GM20431 (cell line): ENCODE measurements at regions not wholly inside any gene's neighbourhood (a gene's known extent, or its start where the extent isn't known, plus 50 kb on each side); places are given as distances from the start of the nearest gene placed in this dataset.
"Not testable (repeated sequence)": the region's sequence is repeated elsewhere in the genome, so short reads cannot be mapped to it uniquely, and the experiment has no call there.

Experiments used
- in situ Hi-C: fragments of 300-500 bp; cut with MseI, MboI; formaldehyde crosslinking; loops from one replicate; pipeline ENCODE4 v1.15.0; 2020; ENCODE audit warnings: low sequenced_read_pairs; ENCODE audit not compliant: unreplicated experiment

DNA sequence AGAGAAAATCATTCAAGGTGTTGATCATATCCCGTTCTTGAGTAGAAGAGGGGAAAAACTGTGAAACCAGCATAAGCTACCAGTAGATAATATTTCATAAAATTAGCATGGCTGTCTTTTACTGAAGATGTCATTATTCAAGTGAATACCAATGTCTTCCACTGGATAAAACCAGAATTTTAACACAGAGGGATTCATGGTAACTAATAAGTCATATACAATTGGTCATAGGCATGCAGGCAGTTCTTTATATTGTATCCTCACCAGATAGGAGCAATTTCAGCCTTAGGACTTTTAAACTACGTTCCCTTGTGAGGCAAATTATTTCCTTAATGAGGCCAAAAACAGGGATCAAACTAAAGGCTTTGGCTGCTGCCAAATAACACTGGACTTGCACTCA, 202.3 kb upstream of the PITRM1 start:
- in situ Hi-C loops: no loop called here

DNA sequence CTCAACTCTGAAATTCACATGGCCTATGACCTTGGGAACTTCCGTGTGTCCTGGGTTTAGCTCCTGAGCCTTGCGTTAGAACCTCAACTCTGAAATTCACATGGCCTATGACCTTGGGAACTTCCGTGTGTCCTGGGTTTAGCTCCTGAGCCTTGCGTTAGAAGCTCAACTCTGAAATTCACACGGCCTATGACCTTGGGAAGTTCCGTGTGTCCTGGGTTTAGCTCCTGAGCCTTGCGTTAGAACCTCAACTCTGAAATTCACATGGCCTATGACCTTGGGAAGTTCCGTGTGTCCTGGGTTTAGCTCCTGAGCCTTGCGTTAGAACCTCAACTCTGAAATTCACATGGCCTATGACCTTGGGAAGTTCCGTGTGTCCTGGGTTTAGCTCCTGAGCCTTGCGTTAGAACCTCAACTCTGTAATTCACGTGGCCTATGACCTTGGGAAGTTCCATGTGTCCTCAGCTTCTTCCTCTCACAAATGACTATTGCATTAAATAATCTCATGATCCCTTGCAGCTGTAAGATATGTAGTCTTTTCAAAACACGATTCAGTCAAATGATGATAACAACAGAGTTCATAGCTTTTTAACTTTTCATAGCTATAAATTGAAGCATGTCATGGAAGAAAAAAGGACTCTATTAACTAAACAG, 200.9 kb upstream of the PITRM1 start:
- in situ Hi-C loops: not testable (repeated sequence)

DNA sequence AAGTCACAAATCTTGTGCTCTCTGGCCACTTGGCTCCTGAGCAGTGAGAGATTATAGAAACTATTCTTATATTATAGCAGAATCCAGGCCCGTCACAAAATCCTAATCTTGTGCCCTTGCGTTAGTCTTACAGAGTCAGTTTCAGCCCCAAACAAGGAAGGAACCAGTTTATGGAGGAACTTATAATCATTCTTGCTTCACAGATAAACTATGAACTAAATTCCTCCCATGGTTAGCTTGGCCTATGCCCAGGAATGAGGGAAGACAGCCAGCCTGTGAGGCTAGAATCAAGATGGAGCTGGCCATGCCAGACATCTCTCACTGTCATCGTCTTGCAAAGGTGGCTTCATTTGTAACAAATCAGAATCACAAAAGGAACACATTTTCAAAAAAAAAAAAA, 199.7 kb upstream of the PITRM1 start:
- in situ Hi-C loops: no loop called here

DNA sequence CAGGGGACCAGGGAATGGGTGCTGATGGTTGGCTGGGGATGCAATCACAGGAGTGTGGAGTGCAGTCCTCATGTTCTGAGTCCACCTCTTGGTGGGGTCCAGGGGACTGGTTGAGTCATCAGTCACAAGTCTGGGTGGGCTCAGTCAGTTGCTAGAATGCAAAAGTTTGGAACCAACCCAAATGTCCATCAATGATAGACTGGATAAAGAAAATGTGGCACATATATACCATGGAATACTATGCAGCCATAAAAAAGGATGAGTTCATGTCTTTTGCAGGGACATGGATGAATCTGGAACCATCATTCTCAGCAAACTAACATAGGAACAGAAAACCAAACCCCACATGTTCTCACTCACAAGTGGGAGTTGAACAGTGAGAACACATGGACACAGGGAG, 199.0 kb upstream of the PITRM1 start:
- in situ Hi-C loops: not testable (repeated sequence)

DNA sequence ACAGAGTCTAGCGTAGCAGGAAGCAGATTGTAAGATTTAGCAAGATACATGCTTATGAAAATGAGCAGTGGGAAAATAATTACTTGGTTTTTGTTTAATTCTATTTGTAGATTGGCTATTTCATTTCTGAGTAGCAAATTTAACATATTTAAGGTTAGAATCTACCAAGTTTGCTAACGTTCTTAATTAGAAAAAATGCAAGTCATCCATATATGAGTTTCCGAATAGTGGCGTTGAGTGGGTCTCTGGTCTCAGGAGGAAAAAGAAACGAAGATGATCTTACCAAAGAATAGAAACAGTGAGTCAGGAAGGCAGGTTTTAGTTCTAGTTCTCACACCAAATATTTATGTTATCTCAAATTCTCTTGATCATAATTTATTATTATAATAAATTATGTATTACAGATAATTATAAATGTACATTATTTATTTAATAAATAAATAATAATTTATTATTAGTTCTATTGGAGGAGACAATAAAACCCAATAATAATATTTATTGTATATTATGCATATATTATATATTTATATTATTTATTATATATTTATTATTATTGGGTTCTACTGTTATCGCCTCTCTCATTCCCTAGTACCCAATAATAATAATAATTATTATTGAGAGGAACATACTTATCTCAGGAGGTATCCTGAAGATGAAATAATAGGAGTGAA, 194.3 kb upstream of the PITRM1 start:
- in situ Hi-C loops: no loop called here

DNA sequence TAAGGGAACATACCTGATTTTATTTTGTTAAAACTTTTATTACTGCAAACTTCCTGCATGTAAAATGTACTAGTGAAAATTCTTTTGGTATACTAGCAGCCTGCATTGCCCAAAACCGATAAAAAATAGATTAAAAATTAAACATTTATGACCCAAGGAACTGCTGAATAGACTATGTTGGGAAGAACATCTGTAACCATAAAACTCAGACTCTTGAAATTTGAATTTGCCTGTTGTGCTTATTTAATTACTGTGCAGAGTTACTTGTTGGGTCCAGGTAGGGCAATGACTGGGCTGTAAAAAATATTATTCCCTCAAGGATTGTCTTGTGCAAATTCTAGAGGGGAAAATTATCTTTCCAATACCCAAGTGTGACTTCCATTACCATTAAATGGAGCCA, 193.5 kb upstream of the PITRM1 start:
- in situ Hi-C loops: no loop called here

DNA sequence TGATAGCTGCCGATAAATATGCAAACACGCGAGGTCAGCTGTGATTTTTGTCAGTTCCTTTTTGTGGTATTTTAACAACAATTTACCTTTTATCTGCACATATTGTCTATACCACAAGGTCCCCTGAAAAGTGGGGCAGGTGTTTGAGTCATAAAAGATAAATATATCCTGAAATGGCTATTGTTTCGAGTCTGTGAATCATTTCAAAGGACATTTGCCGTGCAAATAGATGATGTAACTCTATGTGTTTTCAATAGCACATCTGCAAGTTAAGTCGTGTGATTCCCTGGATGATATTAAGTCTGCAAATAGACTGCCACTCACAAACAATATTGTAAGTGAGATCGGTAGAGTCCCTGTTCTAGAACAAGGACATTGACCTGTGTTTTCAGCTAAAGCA, 193.0 kb upstream of the PITRM1 start:
- in situ Hi-C loops: no loop called here

DNA sequence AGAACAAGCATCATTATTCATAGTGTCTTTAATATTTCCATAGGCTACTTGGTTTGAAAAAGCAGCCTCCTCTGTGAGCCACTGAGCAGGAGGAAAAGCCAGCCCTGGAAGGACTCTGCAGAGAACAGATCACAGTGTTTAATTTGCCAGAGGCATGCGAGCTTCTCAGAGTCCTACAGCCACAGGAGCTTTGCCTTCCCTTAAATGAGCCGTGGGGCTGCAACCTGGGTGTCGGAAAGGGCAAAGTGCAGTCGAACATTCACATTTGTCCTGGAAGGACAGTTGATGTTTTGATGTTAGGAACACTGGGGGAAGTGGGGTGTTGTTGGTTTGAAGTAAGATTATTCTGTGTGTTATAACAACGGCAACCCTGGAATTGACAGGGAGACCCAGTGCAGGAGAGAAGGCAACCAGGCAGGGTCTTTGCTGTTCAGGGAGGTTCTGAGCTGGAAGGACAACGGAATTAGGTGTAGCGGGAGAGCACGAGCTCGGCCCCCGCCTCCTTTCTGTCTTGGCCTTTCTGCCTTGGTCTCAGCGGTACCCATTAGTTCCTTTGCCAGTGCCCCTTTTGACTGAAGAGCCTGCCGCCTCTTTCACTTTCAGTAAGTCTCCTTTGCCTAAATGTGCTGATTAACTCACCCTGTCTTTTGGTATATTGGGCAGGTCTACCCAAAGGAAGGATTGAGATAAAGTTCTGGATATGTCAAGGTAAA, 192.3 kb upstream of the PITRM1 start:
- in situ Hi-C loops: no loop called here

DNA sequence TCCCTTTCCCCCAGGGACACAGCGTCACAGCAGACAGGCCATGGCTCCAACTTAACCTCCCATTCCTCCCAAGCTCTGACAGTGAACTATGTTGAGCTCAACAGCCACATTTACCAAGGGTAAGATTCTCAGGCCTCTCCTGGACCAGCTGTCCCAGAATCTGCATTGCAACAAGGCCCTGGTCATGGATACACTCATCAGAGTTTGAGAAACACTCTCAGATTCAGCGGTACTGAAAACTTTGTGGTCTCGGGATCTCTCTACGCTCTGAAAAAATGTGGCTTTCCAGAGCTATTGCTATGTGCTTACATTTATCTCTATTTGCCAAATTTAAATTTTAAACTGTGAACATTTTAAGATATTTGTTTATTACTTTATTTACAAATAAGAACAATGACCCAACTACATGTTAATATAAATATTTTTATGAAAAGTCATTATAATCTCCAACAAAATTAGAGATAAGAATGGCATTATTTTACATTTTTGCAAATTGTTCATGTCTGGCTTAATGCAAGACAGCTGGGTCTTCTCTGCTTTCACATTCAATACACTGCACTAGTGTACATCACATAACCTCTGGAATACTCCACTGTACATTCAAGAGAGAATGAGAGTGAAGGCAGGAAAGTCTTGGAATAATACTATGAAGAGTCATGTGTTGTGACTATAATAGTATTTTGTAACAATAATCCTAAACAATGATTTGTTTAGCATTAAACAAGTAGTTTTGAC, 190.9 kb upstream of the PITRM1 start:
- in situ Hi-C loops: no loop called here

DNA sequence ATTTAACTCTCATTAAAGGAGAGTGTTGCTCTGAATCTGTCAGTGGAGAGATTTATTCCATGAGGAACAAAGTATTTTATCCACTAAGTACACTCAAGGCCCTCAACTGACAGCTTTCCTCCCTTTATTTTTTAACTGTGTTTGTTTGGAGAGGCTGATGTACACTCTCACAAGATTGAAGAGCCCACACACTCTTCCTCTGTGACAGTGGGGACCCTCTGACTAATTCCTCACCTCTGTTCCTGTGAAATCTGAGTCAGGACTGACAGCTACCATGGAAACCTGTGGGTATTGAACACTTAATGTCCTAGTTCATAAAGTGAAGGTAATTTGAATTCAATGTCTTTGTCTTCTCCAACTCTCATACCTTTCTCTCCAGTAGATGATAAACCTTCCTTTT, 189.8 kb upstream of the PITRM1 start:
- in situ Hi-C loops: no loop called here

DNA sequence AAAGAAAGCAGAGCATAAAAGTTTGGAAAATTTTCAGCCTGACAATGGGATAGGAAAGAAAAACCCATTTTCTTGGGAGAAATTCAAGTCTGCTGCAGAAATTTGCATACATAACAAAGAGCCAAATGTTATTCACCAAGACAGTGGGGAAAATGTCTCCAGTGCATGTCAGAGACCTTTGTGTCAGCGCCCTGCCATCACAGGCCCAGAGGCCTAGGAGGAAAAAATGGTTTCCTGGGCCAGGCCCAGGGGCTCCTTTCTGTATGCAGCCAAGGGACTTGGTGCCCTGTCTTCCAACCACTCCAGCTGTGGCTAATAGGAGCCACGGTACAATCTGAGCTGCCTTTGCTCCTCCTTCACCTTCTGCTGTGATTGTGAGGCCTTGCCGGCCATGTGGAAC, 189.1 kb upstream of the PITRM1 start:
- in situ Hi-C loops: no loop called here

DNA sequence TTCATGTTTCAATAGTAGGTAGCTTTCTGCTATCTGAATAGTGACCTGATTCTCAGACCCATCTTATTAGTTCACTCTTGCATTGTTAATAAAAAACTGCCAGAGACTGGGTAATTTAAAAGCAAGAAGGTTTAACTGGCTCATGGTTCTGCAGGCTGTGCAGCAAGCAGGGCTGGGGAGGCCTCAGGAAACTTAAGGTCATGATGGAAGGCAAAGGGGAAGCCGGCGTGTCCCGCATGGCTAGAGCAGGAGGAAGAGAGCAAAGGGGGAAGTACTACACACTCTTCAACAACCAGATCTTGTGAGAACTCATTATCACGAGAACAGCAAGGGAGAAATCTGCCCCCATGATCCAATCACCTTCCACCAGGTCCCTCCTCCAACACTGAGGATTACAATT, 185.2 kb upstream of the PITRM1 start:
- in situ Hi-C loops: no loop called here

DNA sequence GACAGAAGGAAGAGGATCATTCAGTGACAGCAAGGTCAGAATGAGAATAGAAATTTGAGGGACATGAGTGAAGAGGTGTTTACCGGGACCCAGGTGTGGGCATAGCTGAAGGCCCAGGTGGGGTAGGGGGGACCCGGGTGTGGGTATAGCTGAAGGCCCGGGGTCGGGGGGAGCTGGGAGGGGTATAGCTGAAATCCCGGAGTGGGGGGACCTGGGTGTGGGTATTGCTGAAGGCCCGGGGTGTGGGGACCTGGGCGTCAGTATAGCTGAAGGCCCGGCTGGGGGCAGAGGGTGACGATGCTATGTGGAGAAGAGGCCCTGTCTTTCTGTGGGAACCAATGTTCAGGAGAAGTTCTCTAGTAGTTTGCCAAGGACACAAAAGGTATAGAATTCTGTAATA, 183.0 kb upstream of the PITRM1 start:
- in situ Hi-C loops: no loop called here

DNA sequence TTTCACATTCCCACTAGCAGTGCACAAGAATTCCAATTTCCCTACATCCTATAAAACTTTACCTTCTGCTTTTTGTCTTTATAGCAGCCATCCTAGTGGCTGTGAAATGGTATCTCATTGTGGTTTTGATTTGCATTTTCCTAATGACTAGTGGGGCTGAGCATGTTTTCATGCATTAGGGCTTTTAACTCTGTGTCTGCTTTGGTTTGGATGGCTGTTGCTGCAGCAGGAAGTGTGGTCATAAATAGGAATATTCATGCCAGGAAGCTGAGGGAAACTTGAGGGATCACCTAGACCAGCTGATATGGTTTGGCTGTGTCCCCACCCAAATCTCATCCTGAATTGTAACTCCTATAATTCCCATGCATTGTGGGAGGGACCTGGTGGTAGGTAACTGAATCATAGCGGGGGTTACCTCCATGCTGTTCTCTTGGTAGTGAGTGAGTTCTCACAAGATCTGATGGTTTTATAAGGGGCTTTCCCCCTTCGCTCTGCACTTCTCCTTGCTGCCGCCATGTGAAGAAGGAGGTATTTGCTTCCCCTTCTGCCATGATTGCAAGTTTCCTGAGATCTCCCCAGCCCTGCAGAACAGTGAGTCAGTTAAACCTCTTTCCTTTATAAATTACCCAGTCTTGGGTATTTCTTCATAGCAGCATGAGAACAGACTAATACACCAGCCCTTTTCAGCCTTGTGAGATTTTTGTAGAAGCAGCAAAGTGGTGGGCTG, 181.8 kb upstream of the PITRM1 start:
- in situ Hi-C loops: no loop called here

DNA sequence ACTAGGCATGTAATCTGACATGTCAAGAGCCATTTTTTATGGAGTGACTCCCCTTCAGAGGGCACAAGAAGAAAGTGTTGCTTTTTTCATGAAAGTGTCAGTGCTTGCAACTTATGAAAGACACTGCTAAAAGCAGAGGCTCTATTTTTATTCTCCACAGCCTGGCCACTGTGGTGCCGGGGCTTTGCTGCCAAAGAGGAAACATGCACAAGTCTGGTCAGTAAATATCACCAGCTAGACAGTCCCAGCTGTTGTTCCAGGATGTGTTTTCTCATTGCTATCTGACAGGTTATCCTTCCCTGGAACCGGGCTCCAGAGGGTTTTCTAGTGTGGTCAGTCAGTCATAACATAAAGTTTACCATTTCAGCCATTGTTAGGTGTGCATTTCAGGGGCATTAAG, 180.7 kb upstream of the PITRM1 start:
- in situ Hi-C loops: no loop called here

DNA sequence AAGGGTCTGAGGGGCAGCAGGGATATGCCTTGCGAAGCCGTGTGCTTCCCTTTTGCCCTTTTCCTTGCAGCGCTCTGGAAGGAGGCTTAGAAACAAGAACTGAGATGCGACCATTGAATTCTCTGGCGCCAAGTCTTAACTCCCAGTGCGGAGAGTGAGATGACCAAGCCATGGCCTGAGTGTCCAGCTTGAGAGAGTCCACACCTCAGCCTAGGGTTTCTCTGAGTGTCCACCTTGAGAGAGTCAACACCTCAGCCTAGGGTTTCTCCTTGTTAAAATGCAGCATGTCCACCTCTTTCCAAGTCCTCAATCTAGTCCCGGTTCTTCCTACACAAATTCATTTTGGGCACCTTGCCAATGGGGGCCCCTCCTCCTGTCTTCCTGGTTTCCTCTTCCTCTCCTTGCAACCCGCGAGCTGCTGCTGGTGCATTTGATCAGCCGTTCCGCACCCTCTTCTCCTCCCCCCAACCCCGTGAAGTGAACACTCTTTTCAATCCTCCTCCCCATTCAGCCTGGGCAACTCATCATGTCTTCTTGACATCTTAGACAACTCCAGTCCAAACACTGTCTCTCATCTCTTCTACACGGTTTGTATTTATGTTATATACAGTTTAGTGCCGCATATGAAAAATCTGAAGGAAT, 178.2 kb upstream of the PITRM1 start:
- in situ Hi-C loops: no loop called here

DNA sequence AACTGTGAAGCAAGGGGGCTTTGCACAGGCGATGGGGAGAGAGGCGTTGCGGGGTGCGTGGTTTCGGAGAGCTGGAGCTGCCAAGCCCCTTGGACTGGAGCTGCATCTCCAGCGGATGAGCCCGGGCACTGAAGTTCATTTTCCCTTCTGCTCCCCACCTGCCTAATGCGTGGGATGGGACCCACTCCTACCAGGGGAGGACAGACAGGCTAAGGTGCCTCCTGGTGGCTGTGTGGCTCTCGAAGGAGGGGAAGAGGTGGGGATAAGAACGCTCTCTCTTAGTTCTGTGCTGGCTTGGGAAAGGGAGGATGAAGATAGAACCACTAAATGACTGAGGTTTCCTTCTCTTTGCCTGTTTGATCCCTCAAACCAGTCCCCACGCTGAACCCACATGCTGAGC, 177.6 kb upstream of the PITRM1 start:
- in situ Hi-C loops: no loop called here

DNA sequence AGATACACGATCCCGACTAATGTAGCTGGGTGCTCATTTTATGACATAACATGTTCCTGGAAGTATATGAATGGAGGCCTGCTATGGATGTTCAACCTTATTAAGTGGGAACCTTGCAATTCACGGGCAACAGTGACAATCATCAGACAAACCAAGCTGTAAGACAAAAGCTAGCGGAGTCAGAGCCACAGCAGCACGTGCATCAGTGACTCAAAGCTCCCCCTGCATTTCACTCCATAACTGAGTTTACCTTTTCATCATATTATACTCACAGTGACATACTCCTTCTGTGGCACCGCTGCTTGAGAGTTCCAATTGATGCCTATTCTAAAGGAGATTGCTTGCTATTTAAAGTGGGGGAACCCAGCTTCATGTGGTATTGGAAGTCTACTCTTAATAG, 176.0 kb upstream of the PITRM1 start:
- in situ Hi-C loops: no loop called here

DNA sequence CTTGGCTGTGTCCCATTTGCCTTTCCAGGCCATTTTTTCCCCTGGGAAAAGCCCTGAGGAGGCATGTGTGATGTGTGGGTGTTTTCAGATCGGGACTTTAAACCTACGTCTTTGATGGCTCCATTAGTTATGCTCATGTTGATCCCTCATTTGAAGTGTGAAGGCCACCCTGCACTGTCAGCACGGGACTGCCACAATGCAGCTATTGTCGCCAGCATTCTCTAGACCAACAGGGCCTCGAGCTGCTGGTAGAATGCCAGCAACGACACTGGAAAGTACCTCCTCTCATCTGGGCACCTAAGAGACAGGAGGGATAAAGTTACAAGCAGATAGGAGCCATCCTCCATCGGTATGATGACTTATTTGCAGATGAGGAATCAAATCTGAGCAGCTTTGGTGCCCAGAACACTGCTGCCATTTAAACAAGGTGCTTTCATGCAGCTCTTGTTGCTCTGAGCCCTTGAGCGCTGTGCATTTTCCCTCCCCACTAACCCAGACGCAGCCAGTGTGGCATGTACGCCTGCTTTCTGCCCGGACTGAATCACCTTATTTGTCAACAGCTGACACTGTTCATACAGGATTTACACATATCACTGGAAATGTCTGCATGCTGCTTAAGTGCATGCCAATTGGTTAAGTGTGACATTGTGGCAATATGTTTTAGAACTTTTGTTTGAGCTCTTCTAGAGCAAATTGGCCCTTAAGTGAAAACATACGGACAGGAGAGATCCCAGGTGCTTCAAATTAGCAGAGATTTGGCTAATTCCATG, 175.0 kb upstream of the PITRM1 start:
- in situ Hi-C loops: no loop called here
